Peyer's patch (tissue), 4 donors: ENCODE measurements at regions not wholly inside any gene's neighbourhood (a gene's known extent, or its start where the extent isn't known, plus 50 kb on each side); places are given as distances from the start of the nearest gene placed in this dataset.

Experiments used
- DNase-seq, 3 donors: peaks; one replicate each; pipeline ENCODE4 v3.0.0-alpha.2; 2017 to 2019
- H3K27ac ChIP-seq, 4 donors: fragments of 200-600 bp; sonication (generic); one replicate each; pipeline ENCODE4 v1.5.1; 2016 to 2019
- H3K27me3 ChIP-seq, 2 donors: fragments of 200-600 bp; sonication (generic); one replicate each; pipeline ENCODE4 v1.5.1; 2019
- H3K36me3 ChIP-seq, 3 donors: fragments of 200-600 bp; sonication (generic); one replicate each; pipeline ENCODE4 v1.5.1; 2016 to 2019
- H3K4me1 ChIP-seq, 4 donors: fragments of 200-600 bp; sonication (generic); one replicate each; pipeline ENCODE4 v1.5.1; 2016 to 2019
- H3K4me3 ChIP-seq, 4 donors: fragments of 200-600 bp; sonication (generic); 1 replicate in 3 of 4; 2 replicates in 1 of 4; pipeline ENCODE4 v1.5.1; 2016 to 2019; ENCODE audit warnings: mild to moderate bottlenecking in 1 of 4
- H3K9me3 ChIP-seq, 4 donors: fragments of 200-600 bp; sonication (generic); one replicate each; pipeline ENCODE4 v1.5.1; 2016 to 2019; ENCODE audit warnings: mild to moderate bottlenecking in 1 of 4
- CTCF ChIP-seq, 6 experiments: fragments of 450-650 bp in 4 of 6; fragments of 200-600 bp in 2 of 6; sonication (generic) in 1 of 6; IDR thresholded peaks; one replicate each; pipeline ENCODE4 v1.5.1; 2017 to 2019; ENCODE audit warnings: antibody characterized with exemption in 6 of 6, mild to moderate bottlenecking in 3 of 6, moderate library complexity in 1 of 6
- POLR2A ChIP-seq, 2 donors: fragments of 450-650 bp; IDR thresholded peaks; one replicate each; pipeline ENCODE4 v1.5.1; 2017; ENCODE audit warnings: antibody characterized with exemption in 2 of 2, mild to moderate bottlenecking in 2 of 2, moderate library complexity in 2 of 2

GRCh38 chr2:55811048-55811447 is 112.5 kb downstream of the EFEMP1 start:
- H3K4me1 ChIP-seq: no peaks in the 10 kb centered on the region
- H3K36me3 ChIP-seq: no peaks in the 10 kb centered on the region
- no peak overlapping the region for H3K4me3 ChIP-seq
- no peak overlapping the region for H3K27ac ChIP-seq
- DNase-seq: no peak
- H3K27me3 ChIP-seq: no peaks in the 10 kb centered on the region
- TF ChIP-seq CTCF (IDR thresholded peaks at IDR 0.05) (no peak), POLR2A (IDR thresholded peaks at IDR 0.05) (no peak)
- no peaks in the 10 kb centered on the region for H3K9me3 ChIP-seq

GRCh38 chr2:55810622-55811020 is 113.0 kb downstream of the EFEMP1 start:
- DNase-seq: no peak
- Histone ChIP-seq H3K4me1 (no peaks in the 10 kb centered on the region), H3K27me3 (no peaks in the 10 kb centered on the region), H3K27ac (no peak overlapping the region), H3K9me3 (no peaks in the 10 kb centered on the region), H3K36me3 (no peaks in the 10 kb centered on the region), H3K4me3 (no peak overlapping the region)
- TF ChIP-seq CTCF (IDR thresholded peaks at IDR 0.05) (no peak), POLR2A (IDR thresholded peaks at IDR 0.05) (no peak)

- Histone ChIP-seq H3K4me3 (no peak overlapping the region), H3K36me3 (no peaks in the 10 kb centered on the region), H3K4me1 (no peaks in the 10 kb centered on the region), H3K9me3 (no peaks in the 10 kb centered on the region), H3K27me3 (no peaks in the 10 kb centered on the region), H3K27ac (no peak overlapping the region)
- DNase-seq: no peak
- TF ChIP-seq POLR2A (IDR thresholded peaks at IDR 0.05) (no peak), CTCF (IDR thresholded peaks at IDR 0.05) (no peak)
These were observed 113.5 kb downstream of the EFEMP1 start for GRCh38 chr2:55809875-55810621.

GRCh38 chr2:55807900-55808299 is 114.3 kb upstream of the PNPT1 start:
- H3K27ac ChIP-seq: no peak overlapping the region
- TF ChIP-seq POLR2A (IDR thresholded peaks at IDR 0.05) (no peak), CTCF (IDR thresholded peaks at IDR 0.05) (no peak)
- no peaks in the 10 kb centered on the region for H3K9me3 ChIP-seq
- H3K4me1 ChIP-seq: no peaks in the 10 kb centered on the region
- no peaks in the 10 kb centered on the region for H3K27me3 ChIP-seq
- no peak overlapping the region for H3K4me3 ChIP-seq
- no peak for DNase-seq
- no peaks in the 10 kb centered on the region for H3K36me3 ChIP-seq

- H3K4me1 ChIP-seq: no peaks in the 10 kb centered on the region
- no peaks in the 10 kb centered on the region for H3K36me3 ChIP-seq
- no peak overlapping the region for H3K27ac ChIP-seq
- H3K4me3 ChIP-seq: no peak overlapping the region
- no peaks in the 10 kb centered on the region for H3K27me3 ChIP-seq
- TF ChIP-seq POLR2A (IDR thresholded peaks at IDR 0.05) (no peak), CTCF (IDR thresholded peaks at IDR 0.05) (no peak)
- no peak for DNase-seq
- no peaks in the 10 kb centered on the region for H3K9me3 ChIP-seq
These were observed 112.0 kb upstream of the PNPT1 start for GRCh38 chr2:55805686-55806085.

GRCh38 chr2:55804535-55804934 is 110.9 kb upstream of the PNPT1 start:
- H3K36me3 ChIP-seq: no peaks in the 10 kb centered on the region
- no peak overlapping the region for H3K4me3 ChIP-seq
- TF ChIP-seq CTCF (IDR thresholded peaks at IDR 0.05): no peak
- TF ChIP-seq POLR2A (IDR thresholded peaks at IDR 0.05): no peak
- H3K27ac ChIP-seq: no peak overlapping the region
- H3K9me3 ChIP-seq: no peaks in the 10 kb centered on the region
- no peaks in the 10 kb centered on the region for H3K27me3 ChIP-seq
- DNase-seq: no peak
- H3K4me1 ChIP-seq: no peaks in the 10 kb centered on the region
